Sigmoid colon (tissue), 4 donors: ENCODE measurements at regions not wholly inside any gene's neighbourhood (a gene's known extent, or its start where the extent isn't known, plus 50 kb on each side); places are given as distances from the start of the nearest gene placed in this dataset.

Experiments used
- CTCF ChIP-seq, 4 experiments: fragments of 450-650 bp in 3 of 4; fragments of 200-600 bp in 1 of 4; IDR thresholded peaks; one replicate each; pipeline ENCODE4 v1.5.1; 2016 to 2019; ENCODE audit warnings: antibody characterized with exemption in 4 of 4, mild to moderate bottlenecking in 3 of 4, moderate library complexity in 2 of 4
- POLR2A ChIP-seq, 2 donors: fragments of 450-650 bp; IDR thresholded peaks; one replicate each; pipeline ENCODE4 v1.6.1; 2016; ENCODE audit warnings: antibody characterized with exemption in 2 of 2, mild to moderate bottlenecking in 2 of 2, moderate library complexity in 2 of 2
- POLR2AphosphoS5 ChIP-seq, 4 donors: sonication (generic); formaldehyde crosslinking; IDR thresholded peaks; one replicate each; pipeline ENCODE4 v1.6.1; 2017; ENCODE audit warnings: antibody characterized with exemption in 4 of 4

GRCh38 chr5:62707131-62707530, 128.5 kb downstream of the LRRC70 start:
- no peak for TF ChIP-seq CTCF (IDR thresholded peaks at IDR 0.05)
- no peak for TF ChIP-seq POLR2A (IDR thresholded peaks at IDR 0.05)
- no peak for TF ChIP-seq POLR2AphosphoS5 (IDR thresholded peaks at IDR 0.05)
